ENCODE measurements at regions not wholly inside any gene's neighbourhood (a gene's known extent, or its start where the extent isn't known, plus 50 kb on each side); places are given as distances from the start of the nearest gene placed in this dataset.
"Not testable (repeated sequence)": the region's sequence is repeated elsewhere in the genome, so short reads cannot be mapped to it uniquely, and the experiment has no call there.

DNA sequence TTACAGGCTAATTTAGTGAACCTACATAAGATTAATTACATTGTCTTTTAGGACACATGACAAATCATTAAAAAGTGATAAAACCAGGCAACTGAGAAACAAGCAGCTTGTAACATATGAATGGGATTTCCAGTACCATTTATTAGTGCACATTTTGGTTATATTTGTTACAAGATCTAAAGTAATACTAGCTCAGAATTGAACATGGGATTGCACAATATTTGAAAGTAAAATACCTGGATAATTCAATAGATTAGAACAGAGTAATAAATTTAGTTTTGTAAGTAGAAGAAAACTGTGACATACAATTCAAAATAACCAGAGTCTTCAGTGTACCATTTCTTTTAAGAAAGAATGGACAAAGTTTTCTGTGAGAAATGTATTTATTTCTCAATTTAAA lies 1400.7 kb upstream of the ACVR2A start:
- no peak for DNase-seq (ENCODE audit: low read depth, low spot score)
- no peak overlapping the region for H3K4me3 ChIP-seq (ENCODE audit: low read length)

DNA sequence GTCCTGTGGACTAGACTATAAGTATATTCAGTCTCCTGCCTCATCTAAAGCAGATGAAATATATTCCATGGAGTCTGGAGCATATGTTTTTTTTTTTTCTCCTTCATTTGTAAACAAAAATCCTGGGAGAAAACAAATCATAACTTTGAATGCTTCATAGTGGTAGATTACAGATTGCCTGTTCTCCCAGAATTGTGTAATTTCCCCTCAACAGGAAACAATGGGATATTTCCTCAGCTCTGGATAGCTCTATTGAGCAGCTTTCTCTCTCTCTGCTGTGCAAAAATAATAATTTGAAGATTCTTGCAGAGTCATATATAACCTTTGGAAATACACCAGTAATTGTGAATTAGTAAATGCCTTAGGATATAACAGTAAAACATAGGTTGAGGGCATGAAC lies 1406.6 kb upstream of the ACVR2A start:
- no peak for DNase-seq (ENCODE audit: low read depth, low spot score)
- no peak overlapping the region for H3K4me3 ChIP-seq (ENCODE audit: low read length)

DNA sequence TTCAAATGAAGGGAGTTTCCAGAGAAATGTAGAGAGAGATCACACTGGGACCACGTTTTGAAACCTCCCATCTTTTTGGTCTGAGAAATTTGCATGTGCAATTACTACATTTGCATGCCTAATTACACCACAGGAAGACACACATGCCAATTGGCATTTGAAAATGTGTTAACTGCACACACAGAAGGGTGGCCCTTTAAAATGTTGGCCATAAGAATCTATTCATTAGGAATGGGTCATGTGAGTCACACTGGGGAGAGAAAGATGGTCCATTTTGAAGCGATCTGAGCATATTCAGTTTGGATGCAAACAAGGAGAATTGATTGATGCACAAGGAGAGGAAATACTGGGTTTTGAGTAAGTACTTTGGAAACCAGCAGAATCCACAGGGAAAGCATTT lies 1407.1 kb upstream of the ACVR2A start:
- H3K4me3 ChIP-seq (ENCODE audit: low read length), result no peak overlapping the region
- DNase-seq (ENCODE audit: low read depth, low spot score), result no peak

DNA sequence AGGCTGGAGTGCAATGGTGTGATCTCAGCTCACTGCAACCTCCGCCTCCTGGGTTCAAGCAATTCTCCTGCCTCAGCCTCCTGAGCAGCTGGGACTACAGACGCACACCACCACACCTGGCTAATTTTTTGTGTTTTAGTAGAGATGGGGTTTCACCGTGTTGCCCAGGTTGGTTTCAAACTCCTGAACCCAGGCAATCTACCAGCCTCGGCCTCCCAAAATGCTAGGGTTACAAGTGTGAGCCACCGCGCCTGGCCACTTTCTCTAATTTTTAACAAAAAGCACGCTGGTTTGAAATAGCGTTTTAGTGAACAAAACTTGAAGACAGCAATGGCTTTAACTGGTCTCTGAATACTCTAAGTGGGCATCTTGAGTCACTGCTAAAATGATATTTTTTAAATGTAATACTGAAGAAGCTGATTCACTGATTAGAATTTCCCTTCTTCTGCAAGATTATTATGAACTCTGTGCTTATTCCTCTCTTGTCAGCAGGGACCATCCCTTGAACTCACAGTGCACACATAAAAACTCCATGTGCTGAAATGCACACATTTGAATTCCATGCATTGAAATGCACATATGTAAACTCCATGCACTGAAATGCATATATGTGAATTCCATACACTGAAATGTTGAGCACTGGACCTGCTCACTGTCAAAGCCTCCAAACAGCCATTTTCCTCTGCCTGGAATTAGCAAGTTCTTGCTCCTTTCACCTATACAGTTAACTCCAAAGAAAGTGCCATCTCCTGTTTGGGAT lies 1411.5 kb upstream of the ACVR2A start:
- no peak for DNase-seq (ENCODE audit: low read depth, low spot score)
- no peak overlapping the region for H3K4me3 ChIP-seq (ENCODE audit: low read length)

DNA sequence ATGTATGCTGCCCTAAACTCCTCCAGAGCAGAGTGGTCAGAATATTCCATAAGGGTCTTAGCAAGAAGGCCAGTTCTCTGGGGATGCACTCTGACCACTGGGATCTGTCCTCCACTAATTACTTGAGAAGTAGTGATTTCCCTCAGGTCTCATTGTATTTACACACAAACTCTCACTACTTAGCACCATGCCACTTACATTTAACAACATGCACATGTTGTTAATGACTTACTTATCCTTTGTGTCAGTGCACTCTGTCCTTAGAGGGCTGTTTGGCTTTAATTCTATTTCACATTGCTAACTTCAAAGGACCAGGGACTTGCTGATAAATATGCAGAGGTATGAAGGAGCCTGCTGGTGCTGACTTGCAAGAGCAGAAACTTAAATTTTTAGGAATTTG lies 1415.5 kb upstream of the ACVR2A start:
- no peak for DNase-seq (ENCODE audit: low read depth, low spot score)
- no peak overlapping the region for H3K4me3 ChIP-seq (ENCODE audit: low read length)

DNA sequence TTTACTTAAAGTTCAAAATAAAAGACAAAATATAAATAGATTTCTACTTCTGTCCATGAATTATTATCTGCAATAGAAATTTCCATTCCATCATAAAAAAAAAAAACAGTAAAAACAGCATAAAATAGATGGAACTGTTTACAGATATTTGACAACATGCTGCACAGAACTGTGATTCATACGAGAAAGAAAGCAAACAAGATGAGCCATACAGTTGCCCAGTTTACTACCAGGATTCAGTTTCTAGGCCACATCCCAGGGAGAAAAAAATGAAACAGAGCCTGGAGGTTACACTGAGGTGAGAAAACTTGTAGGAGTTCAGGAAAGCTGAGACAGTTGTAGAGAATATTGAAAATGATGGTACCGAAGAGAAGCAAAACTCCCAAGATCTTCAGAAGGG lies 1426.9 kb upstream of the ACVR2A start:
- H3K4me3 ChIP-seq (ENCODE audit: low read length), result no peak overlapping the region
- no peak for DNase-seq (ENCODE audit: low read depth, low spot score)

DNA sequence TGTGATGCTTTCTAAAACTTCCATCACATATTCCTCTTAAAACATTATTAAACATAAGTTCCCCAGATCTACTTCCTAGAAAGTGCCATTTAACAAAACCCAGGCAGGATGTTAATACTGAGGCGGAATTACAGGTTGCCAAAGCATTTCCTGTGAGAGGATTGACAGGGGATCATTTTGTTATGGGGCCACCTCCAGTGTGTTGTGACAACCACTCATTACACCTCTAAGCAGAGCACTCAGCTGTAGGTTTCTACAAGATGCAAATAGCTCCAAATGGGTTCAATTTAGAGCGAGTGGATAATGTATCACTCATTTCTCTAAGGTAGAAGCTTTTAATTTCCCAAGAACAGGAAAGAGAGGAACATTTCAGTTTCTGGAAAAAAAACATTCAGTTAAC lies 1429.5 kb upstream of the ACVR2A start:
- DNase-seq (ENCODE audit: low read depth, low spot score), result peak; percentile 8

DNA sequence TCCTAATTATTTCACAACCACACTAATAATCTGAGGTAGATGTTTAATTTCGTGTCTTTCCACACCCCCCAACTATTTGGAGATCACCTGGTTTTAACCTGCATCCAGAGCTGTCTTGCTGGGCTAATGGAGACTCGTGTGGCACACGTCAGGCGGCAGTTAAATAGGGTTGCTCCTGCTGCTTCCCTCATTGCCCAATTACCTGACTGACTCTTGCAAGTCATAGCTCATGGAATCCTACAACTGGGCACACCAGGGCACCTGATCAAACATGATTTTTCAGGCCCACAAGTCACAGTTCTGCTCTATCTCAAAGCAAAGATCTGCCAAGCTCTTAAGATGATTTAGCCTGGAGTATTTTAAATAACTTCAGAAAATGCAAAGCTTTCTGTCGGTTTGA lies 1430.4 kb upstream of the ACVR2A start:
- H3K4me3 ChIP-seq (ENCODE audit: low read length), result no peak overlapping the region
- peak; percentile 28 for DNase-seq (ENCODE audit: low read depth, low spot score)

More for the DNA sequence above, 1429.5 kb upstream of the ACVR2A start:
- no peak overlapping the region for H3K4me3 ChIP-seq (ENCODE audit: low read length)

DNA sequence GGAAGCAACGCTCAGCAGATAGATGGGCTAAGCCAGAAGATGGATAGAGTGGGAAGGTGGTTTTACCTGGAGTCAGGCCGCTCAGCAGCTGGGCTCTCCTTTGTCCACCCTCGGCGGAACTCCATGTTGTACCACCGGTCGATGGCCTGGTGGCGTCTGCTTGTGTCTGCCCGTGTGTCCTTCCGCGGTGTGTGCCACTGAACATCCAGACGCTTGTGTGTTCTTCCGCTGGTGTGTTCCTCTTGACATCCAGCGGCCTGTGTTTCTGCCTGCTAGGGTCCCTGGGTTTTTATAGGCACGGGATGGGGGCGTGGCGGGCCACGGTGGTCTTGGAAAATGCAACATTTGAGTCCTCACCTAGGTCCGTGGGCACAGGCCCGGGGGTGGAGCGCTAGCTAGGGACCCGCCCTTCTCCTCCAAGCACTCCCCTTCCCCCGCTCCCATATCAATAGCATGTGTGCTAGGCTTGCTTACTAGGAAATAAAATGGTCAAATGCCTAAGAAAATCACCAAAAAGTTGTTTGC lies 1431.7 kb upstream of the ACVR2A start:
- no peak overlapping the region for H3K4me3 ChIP-seq (ENCODE audit: low read length)
- no peak for DNase-seq (ENCODE audit: low read depth, low spot score)

DNA sequence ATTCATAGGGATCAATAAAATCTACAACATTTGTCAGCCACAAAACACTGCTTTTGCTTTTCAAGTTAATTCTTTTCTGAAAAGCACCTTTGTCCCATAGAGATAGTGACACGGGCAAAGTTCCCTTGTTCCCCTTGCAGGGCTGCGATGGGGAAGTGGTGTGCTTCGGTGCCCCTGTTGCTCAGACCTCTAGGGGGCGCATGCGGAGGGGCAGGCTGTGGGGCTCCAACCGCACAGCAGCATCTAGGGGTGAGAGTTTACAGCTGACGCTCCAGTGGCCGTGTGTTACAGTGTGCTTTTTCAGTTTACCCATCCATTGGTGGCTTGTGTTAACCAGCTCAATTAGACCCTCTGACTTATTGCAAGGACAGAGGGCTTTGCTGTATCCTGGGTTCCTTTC lies 1432.2 kb upstream of the ACVR2A start:
- peak; percentile 28 for DNase-seq (ENCODE audit: low read depth, low spot score)
- H3K4me3 ChIP-seq (ENCODE audit: low read length), result no peak overlapping the region

DNA sequence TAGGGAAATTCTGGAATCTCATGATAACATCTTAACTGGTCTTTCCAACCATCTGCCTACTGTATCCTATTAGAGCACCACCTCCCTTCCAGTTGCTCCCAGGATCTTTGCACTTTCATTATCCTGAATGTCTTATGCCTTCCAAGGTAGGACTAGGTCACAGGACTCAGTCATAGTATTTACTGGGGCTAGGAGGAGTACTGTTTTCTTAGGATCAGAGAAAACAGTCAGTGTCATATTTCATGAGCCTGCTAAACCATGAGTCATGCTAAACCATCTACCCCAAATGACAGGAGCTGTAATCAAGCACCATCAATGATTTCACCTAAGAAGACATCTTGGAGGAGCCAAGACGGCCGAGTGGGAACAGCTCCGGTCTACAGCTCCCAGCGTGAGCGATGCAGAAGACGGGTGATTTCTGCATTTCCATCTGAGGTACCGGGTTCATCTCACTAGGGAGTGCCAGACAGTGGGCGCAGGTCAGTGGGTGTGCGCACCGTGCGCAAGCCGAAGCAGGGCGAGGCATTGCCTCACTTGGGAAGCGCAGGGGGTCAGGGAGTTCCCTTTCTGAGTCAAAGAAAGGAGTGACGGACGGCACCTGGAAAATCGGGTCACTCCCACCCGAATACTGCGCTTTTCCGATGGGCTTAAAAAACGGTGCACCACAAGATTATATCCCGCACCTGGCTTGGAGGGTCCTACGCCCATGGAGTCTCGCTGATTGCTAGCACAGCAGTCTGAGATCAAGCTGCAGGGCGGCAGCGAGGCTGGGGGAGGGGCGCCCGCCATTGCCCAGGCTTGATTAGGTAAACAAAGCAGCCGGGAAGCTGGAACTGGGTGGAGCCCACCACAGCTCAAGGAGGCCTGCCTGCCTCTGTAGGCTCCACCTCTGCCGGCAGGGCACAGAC lies 1439.2 kb upstream of the ACVR2A start:
- not testable (repeated sequence) for DNase-seq (ENCODE audit: low read depth, low spot score); H3K4me3 ChIP-seq (ENCODE audit: low read length)

DNA sequence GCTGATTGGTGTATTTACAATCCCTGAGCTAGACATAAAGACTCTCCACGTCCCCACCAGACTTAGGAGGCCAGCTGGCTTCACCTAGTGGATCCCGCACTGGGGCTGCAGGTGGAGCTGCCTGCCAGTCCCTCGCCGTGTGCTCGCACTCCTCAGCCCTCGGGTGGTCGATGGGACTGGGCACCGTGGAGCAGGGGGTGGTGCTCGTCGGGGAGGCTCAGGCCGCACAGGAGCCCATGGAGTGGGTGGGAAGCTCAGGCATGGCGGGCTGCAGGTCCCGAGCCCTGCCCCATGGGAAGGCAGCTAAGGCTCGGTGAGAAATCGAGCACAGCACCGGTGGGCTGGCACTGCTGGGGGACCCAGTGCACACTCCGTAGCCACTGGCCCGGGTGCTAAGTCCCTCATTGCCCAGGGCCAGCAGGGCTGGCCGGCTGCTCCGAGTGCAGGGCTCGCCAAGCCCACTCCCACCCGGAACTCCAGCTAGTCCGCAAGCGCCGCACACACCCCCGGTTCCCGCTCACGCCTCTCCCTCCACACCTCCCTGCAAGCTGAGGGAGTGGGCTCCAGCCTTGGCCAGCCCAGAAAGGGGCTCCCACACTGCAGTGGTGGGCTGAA lies 1441.2 kb upstream of the ACVR2A start:
- H3K4me3 ChIP-seq (ENCODE audit: low read length); DNase-seq (ENCODE audit: low read depth, low spot score): not testable (repeated sequence)

DNA sequence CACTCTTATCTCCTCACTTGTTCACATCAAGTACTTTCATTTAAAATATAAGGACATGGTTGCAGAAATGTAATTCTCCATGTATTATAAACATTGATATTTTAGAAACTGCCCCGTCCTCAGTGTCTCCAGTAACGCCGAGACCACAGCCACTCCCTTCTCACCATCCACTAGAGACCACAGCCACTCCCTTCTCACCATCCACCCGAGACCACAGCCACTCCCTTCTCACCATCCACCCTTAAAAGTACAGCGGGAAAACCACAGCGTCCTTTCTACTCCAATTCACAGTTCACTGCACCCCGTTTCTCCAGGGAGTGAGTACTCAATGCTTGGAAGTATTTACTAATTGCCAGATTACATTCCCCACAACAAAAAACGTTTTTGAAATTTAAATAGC lies 1452.2 kb upstream of the ACVR2A start:
- no peak for DNase-seq (ENCODE audit: low read depth, low spot score)
- no peak overlapping the region for H3K4me3 ChIP-seq (ENCODE audit: low read length)

DNA sequence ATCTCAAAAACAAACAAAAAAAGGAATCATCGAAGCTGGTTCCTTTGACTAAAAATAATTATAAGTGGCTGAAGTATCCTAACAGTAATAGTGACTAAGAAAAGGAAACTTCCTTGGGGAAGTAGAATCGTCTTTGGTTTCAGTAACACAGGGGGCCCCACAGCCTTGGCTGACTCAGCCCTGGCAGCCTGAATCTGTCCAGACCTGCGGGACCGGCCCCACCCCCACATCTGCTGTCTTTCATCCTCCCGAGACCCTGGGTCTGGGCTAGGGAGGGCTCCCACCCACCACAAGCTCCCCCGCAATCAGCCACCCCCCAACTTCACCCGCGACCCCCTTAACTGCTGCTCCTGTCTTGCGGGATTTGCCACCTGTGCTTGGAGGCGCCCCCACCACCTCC lies 1452.6 kb upstream of the ACVR2A start:
- DNase-seq (ENCODE audit: low read depth, low spot score), result no peak
- H3K4me3 ChIP-seq (ENCODE audit: low read length), result no peak overlapping the region

DNA sequence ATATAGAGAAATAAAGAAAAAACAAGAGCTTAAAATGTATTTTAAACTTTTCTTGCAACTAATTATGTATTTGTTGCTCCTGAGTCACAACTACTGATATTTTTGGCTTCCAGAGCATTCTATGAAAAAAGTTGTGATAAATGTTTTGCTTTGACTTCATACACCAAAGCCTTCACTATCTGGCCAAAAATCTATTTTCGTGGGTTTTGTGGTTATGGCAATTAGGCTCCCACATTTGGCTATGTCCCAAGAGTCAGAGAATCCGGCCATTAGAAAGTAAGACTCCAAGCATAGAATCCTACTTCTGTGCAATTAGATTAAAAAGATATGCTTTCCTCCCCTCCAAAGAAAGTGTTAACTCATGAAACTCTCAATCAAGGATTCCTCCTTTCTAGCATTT lies 1456.1 kb upstream of the ACVR2A start:
- no peak for DNase-seq (ENCODE audit: low read depth, low spot score)
- H3K4me3 ChIP-seq (ENCODE audit: low read length), result no peak overlapping the region

DNA sequence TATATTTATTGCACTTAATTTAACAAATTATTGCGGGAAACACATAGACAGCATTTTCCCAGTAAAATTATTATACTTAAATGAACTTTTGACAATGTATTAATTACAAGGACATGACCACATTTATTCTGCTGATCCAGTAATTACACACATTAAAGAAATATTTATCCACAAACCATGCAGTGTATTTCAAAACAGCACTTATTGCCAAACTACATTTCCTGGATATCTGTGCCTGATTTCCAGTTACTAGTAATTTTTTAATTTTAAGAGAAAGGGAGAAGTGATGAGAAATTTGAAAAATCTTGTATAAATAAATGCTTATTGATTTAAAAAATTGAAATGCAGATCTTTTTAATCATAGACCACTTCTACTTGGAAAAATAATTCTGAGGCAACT lies 1458.7 kb upstream of the ACVR2A start:
- H3K4me3 ChIP-seq (ENCODE audit: low read length), result no peak overlapping the region
- no peak for DNase-seq (ENCODE audit: low read depth, low spot score)

DNA sequence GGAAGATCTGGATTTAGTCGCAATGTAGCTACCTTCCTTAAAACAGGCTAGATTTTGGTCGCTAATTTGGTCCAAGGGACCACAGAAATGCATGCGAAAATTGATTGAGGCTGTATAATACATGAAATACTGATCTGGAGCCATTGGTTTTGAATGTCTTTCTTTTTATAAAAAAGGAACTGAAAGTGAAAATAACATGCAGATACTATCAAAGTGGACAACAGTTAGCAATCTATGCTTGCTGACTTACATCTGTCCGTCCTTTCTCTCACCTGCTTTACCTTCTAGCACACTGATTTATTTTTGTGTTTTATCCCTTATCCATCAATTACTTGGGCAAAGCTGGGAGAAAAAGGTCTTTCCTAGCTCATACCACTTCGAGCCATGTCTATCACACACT lies 1459.8 kb upstream of the ACVR2A start:
- H3K4me3 ChIP-seq (ENCODE audit: low read length), result no peak overlapping the region
- no peak for DNase-seq (ENCODE audit: low read depth, low spot score)

DNA sequence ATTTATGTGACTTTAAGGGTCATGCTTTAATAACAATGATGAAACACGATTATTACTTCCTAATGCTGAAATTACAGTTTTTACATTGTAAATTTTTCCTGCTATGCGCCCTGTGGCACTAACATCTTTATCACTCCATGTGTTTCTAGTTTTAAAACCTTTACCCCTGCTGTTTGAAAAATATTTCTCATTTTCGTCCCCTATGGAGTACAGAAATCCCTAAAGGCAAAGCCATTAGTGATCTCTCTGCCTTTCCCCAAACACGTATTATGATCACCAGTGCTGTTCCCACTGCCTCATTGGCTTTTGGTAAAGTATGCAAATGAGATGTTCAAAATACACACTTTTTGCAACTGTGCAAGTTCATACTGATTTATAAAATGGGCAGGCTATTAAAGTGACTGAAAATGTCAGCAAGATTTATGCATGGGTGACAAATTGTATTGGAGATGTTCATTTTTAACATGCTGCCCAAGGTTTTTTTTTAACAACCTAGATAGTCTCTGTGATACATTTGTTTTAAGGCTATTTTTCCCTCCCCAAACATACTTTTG lies 1468.2 kb upstream of the ACVR2A start:
- DNase-seq (ENCODE audit: low read depth, low spot score), result no peak
- no peak overlapping the region for H3K4me3 ChIP-seq (ENCODE audit: low read length)

DNA sequence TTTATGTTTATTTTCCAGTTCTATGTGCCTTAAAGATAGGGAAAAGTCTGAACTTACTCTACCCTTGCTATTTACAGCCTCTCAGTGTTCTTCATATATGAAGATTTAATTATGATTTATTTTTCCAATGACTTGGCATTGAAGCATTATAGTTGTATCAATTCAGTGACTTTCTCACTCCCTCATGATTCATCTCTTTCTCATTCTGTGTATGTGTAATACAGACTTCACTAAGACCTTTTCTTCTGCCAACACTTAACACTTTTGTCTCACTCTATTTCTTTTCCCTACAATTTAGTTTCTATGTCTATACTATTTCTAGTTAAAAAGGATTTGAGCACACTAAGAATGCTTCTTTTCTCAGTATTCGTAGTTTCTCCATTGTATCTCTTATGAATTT lies 1470.3 kb upstream of the ACVR2A start:
- no peak overlapping the region for H3K4me3 ChIP-seq (ENCODE audit: low read length)
- no peak for DNase-seq (ENCODE audit: low read depth, low spot score)

DNA sequence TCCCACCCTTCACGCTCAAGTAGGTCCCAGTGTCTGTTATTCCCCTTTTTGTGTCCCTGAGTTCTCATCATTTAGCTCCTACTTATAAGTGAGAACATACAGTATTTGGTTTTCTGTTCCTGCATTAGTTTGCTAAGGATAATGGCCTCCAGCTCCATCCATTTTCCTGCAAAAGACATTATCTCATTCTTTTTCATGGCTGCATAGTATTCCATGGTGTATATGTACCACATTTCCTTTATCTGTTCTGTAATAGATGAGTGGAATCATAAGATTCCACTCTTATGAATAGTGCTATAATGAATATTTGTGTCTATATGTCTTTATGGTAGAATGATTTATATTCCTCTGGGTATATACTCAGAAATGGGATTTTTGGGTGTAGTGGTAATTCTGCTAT lies 1473.5 kb upstream of the ACVR2A start:
- not testable (repeated sequence) for H3K4me3 ChIP-seq (ENCODE audit: low read length); DNase-seq (ENCODE audit: low read depth, low spot score)

Measured in Jurkat, Clone E6-1 (cell line).